Ovary (tissue), 7 donors: ENCODE measurements at regions not wholly inside any gene's neighbourhood (a gene's known extent, or its start where the extent isn't known, plus 50 kb on each side); places are given as distances from the start of the nearest gene placed in this dataset.

Source experiments
- DNase-seq, 5 donors: peaks; one replicate each; pipeline ENCODE4 v3.0.0-alpha.2; 2019 to 2020
- H3K27ac ChIP-seq, 2 donors: fragments of 200-600 bp; one replicate each; pipeline versions ENCODE4 v1.5.1 to v1.8.0; 2019 to 2022
- H3K27me3 ChIP-seq: fragments of 200-600 bp; one replicate; pipeline ENCODE4 v1.8.0; 2022
- H3K36me3 ChIP-seq: fragments of 200-600 bp; sonication (generic); one replicate; pipeline ENCODE4 v1.5.1; 2019
- H3K4me1 ChIP-seq: one replicate; pipeline ENCODE4 v1.8.1; 2013; ENCODE audit warnings: mild to moderate bottlenecking, moderate library complexity; ENCODE audit not compliant: insufficient read depth
- H3K4me3 ChIP-seq: fragments of 200-600 bp; sonication (generic); one replicate; pipeline ENCODE4 v1.5.1; 2017
- H3K9me3 ChIP-seq, 2 donors: fragments of 200-600 bp in 1 of 2; sonication (generic) in 1 of 2; one replicate each; pipeline versions ENCODE4 v1.5.1 to v1.8.1; 2013 to 2019; ENCODE audit warnings: mild to moderate bottlenecking in 1 of 2, moderate library complexity in 1 of 2
- CTCF ChIP-seq, 3 donors: fragments of 450-650 bp in 2 of 3; fragments of 200-600 bp in 1 of 3; IDR thresholded peaks; one replicate each; pipeline versions ENCODE4 v1.5.1 to v1.8.0; 2016 to 2022; ENCODE audit warnings: antibody characterized with exemption in 3 of 3, mild to moderate bottlenecking in 1 of 3
- EP300 ChIP-seq: sonication (generic); formaldehyde crosslinking; IDR thresholded peaks from one replicate; pipeline ENCODE4 v1.6.1; 2017; ENCODE audit warnings: antibody characterized with exemption
- POLR2A ChIP-seq: fragments of 450-650 bp; IDR thresholded peaks from one replicate; pipeline ENCODE4 v1.6.1; 2017; ENCODE audit warnings: antibody characterized with exemption, mild to moderate bottlenecking, moderate library complexity
- WGBS, 3 donors: extraction: QIAGEN DNeasy Blood & Tissue Kit in 1 of 3; methylation state at CpG; one replicate each; pipeline versions ENCODE4 v1.1.5 to v1.1.7; 2013 to 2017; 5-methylcytosine and 5-hydroxymethylcytosine counted together
- intact Hi-C, 4 donors: fragments of 100-400 bp; cut with DNase I; formaldehyde crosslinking; loops; one replicate each; pipeline versions ENCODE4 v1.11.0 to v1.15.1; 2022 to 2023
- donor health status: DM: no; HTN: no; CAD: no; lungs with moderate emphysema.
- donor health status: DM: no; HTN: no; CAD: no.
- donor health status: Bipolar disorder and iron deficiency.
- donor health status: DM: no; HTN: no; CAD: no.
- donor health status: DM: yes; HTN: yes; CAD: no.

- 75 to 88% (median 81%) methylated on average over 1 of the region's 1 CpG for WGBS, 3 donors
- TF ChIP-seq EP300 (no peak), CTCF (IDR thresholded peaks at IDR 0.05) (no peak), POLR2A (no peak)
These were observed 229.4 kb downstream of the SNCAIP start for GRCh38 chr5:122541388-122541787.

GRCh38 chr5:122545986-122546385, 228.9 kb upstream of the SNX2 start:
- intact Hi-C loops: no loop called here
- H3K9me3 ChIP-seq: no peaks in the 10 kb centered on the region
- 47 to 49% (median 47%) methylated on average over 3 of the region's 3 CpGs for whole genome bisulfite sequencing, 3 donors
- no peak overlapping the region for H3K27ac ChIP-seq
- no peaks in the 10 kb centered on the region for H3K4me1 ChIP-seq
- no peak for DNase-seq
- H3K36me3 ChIP-seq: no peaks in the 10 kb centered on the region
- H3K4me3 ChIP-seq: no peak overlapping the region
- no peak for TF ChIP-seq POLR2A
- TF ChIP-seq EP300: no peak
- no peak for TF ChIP-seq CTCF (IDR thresholded peaks at IDR 0.05)
- no peaks in the 10 kb centered on the region for H3K27me3 ChIP-seq

More at GRCh38 chr5:122541388-122541787, 229.4 kb downstream of the SNCAIP start:
- Histone ChIP-seq H3K4me3 (no peak overlapping the region), H3K36me3 (no peaks in the 10 kb centered on the region), H3K4me1 (no peaks in the 10 kb centered on the region), H3K9me3 (no peaks in the 10 kb centered on the region), H3K27ac (no peak overlapping the region), H3K27me3 (no peaks in the 10 kb centered on the region)
- no peak for DNase-seq
- intact Hi-C loops: no loop called here

- no peaks in the 10 kb centered on the region for H3K27me3 ChIP-seq
- DNase-seq: no peak
- H3K27ac ChIP-seq: no peak overlapping the region
- intact Hi-C loops: no loop called here
- 56 to 69% (median 65%) methylated on average over 2 of the region's 2 CpGs for WGBS, 3 donors
- no peaks in the 10 kb centered on the region for H3K36me3 ChIP-seq
- H3K9me3 ChIP-seq: no peaks in the 10 kb centered on the region
- H3K4me1 ChIP-seq: no peaks in the 10 kb centered on the region
- TF ChIP-seq POLR2A (no peak), CTCF (IDR thresholded peaks at IDR 0.05) (no peak), EP300 (no peak)
- H3K4me3 ChIP-seq: no peak overlapping the region
These were observed 227.7 kb upstream of the SNX2 start for GRCh38 chr5:122547219-122547618.

- TF ChIP-seq EP300 (no peak), POLR2A (no peak), CTCF (IDR thresholded peaks at IDR 0.05) (no peak)
- Histone ChIP-seq H3K27ac (no peak overlapping the region), H3K9me3 (no peaks in the 10 kb centered on the region), H3K4me3 (no peak overlapping the region), H3K4me1 (no peaks in the 10 kb centered on the region), H3K27me3 (no peaks in the 10 kb centered on the region), H3K36me3 (no peaks in the 10 kb centered on the region)
- 90 to 91% (median 91%) methylated on average over 4 of the region's 4 CpGs for WGBS, 3 donors
- no peak for DNase-seq
- intact Hi-C loops: no loop called here
These were observed 227.2 kb upstream of the SNX2 start for GRCh38 chr5:122547669-122548068.

- intact Hi-C loops: no loop called here
- TF ChIP-seq EP300 (no peak), POLR2A (no peak), CTCF (IDR thresholded peaks at IDR 0.05) (no peak)
- Histone ChIP-seq H3K4me3 (no peak overlapping the region), H3K27me3 (no peaks in the 10 kb centered on the region), H3K27ac (no peak overlapping the region), H3K4me1 (no peaks in the 10 kb centered on the region), H3K36me3 (no peaks in the 10 kb centered on the region), H3K9me3 (no peaks in the 10 kb centered on the region)
- DNase-seq: no peak
These were observed 215.2 kb upstream of the SNX2 start for GRCh38 chr5:122559676-122560075.
